ACC112 (cell line): ENCODE measurements at regions not wholly inside any gene's neighbourhood (a gene's known extent, or its start where the extent isn't known, plus 50 kb on each side); places are given as distances from the start of the nearest gene placed in this dataset.
A peak's percentile ranks its signal among the peaks of the same experiment; 100 is the strongest.

Experiments
- H2AFZ ChIP-seq: fragments of 200-600 bp; sonication (generic); one replicate; pipeline ENCODE4 v1.6.0; 2017; ENCODE audit warnings: antibody characterized with exemption, low read length; ENCODE audit not compliant: unreplicated experiment
- H3K27ac ChIP-seq: fragments of 200-600 bp; sonication (generic); 2 replicates; pipeline ENCODE4 v1.5.1; 2014; ENCODE audit warnings: low read depth, mild to moderate bottlenecking, antibody characterized with exemption, low read length, moderate library complexity
- H3K27me3 ChIP-seq: fragments of 200-600 bp; sonication (generic); 2 replicates; pipeline ENCODE4 v1.6.1; 2014; ENCODE audit warnings: mild to moderate bottlenecking, antibody characterized with exemption, low read length, moderate library complexity, mixed read lengths; ENCODE audit not compliant: insufficient read depth
- H3K36me3 ChIP-seq: fragments of 200-600 bp; sonication (generic); 2 replicates; pipeline ENCODE4 v1.6.1; 2016; ENCODE audit warnings: mild to moderate bottlenecking, antibody characterized with exemption, low read length, moderate library complexity, mixed read lengths; ENCODE audit not compliant: insufficient read depth
- H3K4me1 ChIP-seq: fragments of 200-600 bp; sonication (generic); one replicate; pipeline ENCODE4 v1.6.1; 2016; ENCODE audit warnings: low read length, mixed read lengths; ENCODE audit not compliant: insufficient read depth, unreplicated experiment, control insufficient read depth
- H3K4me3 ChIP-seq: fragments of 200-600 bp; sonication (generic); 2 replicates; pipeline ENCODE4 v1.5.1; 2014; ENCODE audit warnings: mild to moderate bottlenecking, low read depth, low read length
- H3K79me2 ChIP-seq: fragments of 200-600 bp; sonication (generic); one replicate; pipeline ENCODE4 v1.6.0; 2016; ENCODE audit warnings: low read length; ENCODE audit not compliant: control insufficient read depth, unreplicated experiment, insufficient read depth

DNA sequence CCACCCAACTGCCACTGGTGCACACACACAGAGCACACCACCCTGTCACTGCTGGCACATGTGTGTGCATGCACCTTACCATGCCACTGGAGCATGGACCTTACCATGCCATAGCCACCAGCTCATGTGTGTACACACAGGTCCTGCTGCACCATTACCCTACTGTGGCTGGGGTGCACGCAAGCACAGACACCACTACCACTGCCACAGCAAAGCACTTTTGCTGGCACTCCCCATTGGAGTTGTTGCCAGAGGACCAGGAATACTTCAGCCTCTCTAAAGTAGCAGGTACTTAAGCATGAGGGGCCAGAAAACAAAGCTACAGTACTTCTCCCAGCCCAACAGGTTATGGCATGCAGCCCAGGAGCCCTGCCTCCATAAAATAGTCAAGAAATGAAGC, 404.8 kb downstream of the MBD2 start:
- Histone ChIP-seq H3K79me2 (no peaks in the 10 kb centered on the region), H2AFZ (no peak overlapping the region), H3K4me1 (no peaks in the 10 kb centered on the region), H3K36me3 (no peaks in the 10 kb centered on the region), H3K27me3 (peaks cover 8% of the 10 kb centered on the region), H3K4me3 (no peak overlapping the region), H3K27ac (no peak overlapping the region)

DNA sequence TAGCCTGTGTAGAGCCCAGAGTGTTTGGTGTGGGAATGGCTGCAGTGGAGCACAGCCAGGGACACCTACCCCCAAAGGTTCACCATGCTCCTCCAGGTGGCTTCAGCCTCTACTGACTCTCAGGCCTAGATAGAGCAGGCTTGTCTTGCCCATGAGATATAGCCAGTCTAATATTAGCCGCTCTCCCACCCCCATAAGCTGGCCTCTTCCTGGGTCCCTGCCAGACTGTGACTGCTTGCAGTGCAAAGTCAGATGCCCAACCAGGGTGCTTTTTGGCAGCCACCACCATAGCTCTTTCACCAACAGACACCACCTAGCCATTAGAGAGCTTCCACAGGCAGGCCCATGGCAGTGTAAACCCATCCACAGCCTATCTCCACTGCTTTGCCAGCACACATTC, 405.3 kb downstream of the MBD2 start:
- H3K4me1 ChIP-seq = no peaks in the 10 kb centered on the region
- H3K36me3 ChIP-seq = no peaks in the 10 kb centered on the region
- no peak overlapping the region for H3K4me3 ChIP-seq
- H3K27me3 ChIP-seq = peaks cover 8% of the 10 kb centered on the region
- no peak overlapping the region for H3K27ac ChIP-seq
- H2AFZ ChIP-seq = no peak overlapping the region
- no peaks in the 10 kb centered on the region for H3K79me2 ChIP-seq

DNA sequence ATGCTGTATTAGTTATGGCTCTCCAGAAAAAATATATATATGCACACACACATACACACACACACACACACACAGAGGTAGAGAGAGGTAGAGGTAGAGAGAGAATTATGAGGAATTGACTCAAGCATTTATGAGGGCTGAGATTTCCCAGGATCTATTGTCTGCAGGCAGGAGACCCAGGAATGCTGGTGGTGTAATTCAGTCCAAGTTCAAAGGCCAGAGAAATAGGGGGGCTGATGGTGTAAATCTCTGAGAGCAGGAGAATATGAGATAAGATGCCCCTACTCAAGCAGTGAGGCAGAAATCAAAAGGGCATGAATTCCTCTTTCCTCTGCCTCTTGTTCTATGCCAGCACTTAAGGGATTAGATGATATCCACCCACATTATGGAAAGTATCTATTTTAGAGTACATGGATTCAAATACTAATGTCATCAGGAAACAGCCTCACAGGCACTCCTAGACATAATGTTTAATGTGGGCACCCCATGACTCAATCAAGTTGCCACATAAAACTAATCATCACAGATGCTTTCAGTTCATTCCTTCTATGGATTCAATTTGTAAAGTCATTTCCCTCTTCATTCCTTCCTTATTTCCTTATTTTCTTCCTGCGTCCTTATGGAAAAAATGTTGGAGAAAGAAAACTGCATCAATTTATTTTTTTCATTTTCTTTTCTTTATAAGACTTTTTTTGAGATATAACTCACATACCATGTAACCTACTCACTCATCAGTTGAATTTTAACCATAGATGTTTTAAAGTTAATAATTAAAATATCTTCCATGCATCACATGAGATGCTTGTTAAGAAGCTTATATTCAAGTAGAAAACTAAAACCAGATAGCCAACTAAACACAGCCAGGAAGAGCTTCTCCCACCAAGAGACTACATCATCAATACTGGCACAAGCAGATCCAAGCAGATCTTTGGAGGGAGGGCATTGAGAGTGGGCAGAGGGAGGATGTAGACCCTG, 406.2 kb downstream of the MBD2 start:
- Histone ChIP-seq H2AFZ (no peak overlapping the region), H3K27me3 (peaks cover 8% of the 10 kb centered on the region), H3K4me1 (no peaks in the 10 kb centered on the region)

DNA sequence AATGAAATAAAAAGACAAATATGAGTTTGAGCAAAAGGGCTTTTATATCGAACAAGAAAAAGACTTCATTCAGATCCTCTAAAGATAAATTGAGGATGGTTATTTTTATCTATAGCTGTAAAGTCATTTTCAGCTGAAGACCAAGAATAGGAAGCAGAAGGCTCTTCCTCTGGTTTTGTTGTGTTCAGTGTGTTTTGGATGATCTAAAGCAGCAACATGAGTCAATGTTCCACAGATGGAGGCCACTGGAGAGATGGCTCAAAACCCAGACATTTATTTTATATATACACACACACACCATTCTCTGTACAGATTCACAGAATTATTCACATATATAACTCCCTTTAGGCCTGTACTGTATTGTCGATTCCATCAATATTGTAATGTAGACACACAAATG, 424.3 kb downstream of the MBD2 start:
- Histone ChIP-seq H3K36me3 (no peaks in the 10 kb centered on the region), H3K4me3 (no peak overlapping the region), H2AFZ (no peak overlapping the region), H3K27ac (no peak overlapping the region), H3K79me2 (no peaks in the 10 kb centered on the region), H3K27me3 (no peaks in the 10 kb centered on the region), H3K4me1 (peaks cover 18% of the 10 kb centered on the region)

More for the DNA sequence above, 406.2 kb downstream of the MBD2 start:
- H3K36me3 ChIP-seq = no peaks in the 10 kb centered on the region
- no peaks in the 10 kb centered on the region for H3K79me2 ChIP-seq
- H3K27ac ChIP-seq = no peak overlapping the region
- H3K4me3 ChIP-seq = no peak overlapping the region

DNA sequence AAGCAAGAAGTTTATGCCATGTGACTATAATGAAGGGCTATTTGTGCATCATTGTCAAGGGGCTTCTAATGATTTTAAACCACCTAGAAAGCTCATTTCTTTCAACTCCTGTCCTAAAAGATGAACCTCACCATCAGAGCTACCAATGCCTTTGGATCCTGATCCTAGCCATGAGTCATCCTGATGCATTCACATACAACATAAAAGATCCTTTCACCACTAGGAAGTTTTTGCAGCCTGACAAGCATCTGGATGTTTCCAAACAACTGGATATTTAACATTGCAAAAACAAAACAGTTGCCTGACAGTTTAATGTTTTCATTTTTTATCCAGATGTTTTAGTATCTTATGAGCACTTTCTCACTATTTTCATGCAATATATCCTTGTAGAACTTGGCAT, 425.3 kb downstream of the MBD2 start:
- H3K27ac ChIP-seq = no peak overlapping the region
- H3K36me3 ChIP-seq = no peaks in the 10 kb centered on the region
- H2AFZ ChIP-seq = no peak overlapping the region
- no peak overlapping the region for H3K4me3 ChIP-seq
- H3K27me3 ChIP-seq = no peaks in the 10 kb centered on the region
- peaks cover 27% of the 10 kb centered on the region for H3K4me1 ChIP-seq
- no peaks in the 10 kb centered on the region for H3K79me2 ChIP-seq

DNA sequence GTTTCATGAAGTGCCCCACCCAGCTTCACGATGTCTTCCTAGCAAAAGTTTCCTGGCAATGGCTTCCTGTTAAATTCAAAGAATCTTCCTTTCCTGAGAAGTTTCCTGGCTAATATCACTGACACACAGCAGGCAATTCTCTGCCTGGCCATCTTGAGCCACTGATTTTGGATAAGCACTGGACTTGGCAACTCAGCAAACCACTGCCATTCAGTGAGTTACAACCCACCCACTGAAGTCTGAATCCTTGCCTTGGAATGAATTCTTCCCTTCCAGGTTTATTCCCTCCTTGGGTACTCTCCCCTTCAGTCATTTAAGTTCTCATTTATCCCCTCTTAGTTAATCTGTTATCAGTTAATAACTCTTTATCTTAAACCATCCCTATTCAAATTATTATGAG, 426.0 kb downstream of the MBD2 start:
- no peak overlapping the region for H3K4me3 ChIP-seq
- no peak overlapping the region for H2AFZ ChIP-seq
- H3K4me1 ChIP-seq = peaks cover 27% of the 10 kb centered on the region
- no peaks in the 10 kb centered on the region for H3K27me3 ChIP-seq
- no peaks in the 10 kb centered on the region for H3K36me3 ChIP-seq
- no peak overlapping the region for H3K27ac ChIP-seq
- no peaks in the 10 kb centered on the region for H3K79me2 ChIP-seq

DNA sequence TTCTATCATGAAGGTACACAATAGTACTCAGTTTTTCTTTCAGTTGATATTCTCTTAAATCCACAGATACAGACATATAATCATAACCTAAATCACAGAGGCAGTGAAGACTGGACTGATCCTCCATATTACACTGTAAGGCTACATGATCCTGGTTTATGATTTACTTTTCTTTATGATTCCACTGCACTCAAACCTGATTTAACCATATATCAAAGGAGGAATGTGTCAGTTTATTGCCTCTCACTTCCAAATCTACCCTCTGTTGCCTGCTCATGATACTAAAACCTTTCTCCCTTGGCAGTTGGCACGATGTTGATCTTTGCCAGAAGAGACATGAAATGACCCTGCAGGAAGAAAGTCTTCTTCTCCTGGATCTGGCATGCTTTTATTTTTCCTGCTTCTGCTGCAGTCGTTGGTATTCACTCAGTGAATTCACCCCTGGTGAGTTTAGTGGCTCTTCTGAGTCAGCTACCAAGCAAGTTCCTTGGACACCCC, 426.4 kb downstream of the MBD2 start:
- Histone ChIP-seq H3K27ac (no peak overlapping the region), H3K4me3 (no peak overlapping the region), H3K4me1 (peaks cover 27% of the 10 kb centered on the region), H3K27me3 (no peaks in the 10 kb centered on the region), H3K79me2 (no peaks in the 10 kb centered on the region), H2AFZ (no peak overlapping the region), H3K36me3 (no peaks in the 10 kb centered on the region)

DNA sequence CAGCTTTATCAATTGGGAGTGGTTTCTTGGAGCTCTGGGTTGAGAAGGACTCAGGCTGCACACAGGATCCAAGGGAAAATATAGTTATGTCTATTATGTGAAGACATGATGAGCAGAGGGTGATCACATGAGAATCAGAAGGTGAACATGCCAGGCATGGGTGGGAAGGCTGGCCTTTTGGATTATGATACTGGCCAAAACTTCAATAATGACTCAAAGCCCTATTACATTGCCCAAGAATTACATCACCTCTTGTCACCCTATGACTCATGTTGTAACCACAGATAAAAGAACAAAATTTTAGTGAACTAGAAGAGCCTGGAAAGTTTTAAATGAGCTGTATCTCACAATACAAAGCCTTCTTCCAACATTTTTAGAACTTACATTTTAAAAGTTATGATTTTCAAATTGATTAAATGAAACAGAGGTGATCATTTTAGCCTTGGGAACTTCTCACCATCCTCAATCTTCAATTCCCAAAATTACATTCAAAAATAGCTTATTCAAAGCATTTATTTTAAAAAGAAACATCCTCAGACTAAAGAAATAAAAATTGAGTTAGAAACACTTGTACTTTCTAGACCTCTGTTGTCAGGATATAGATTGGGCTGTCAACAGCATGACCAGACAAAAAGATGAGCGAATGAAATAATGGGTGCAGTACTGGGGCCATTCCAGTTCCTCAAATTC, 428.3 kb downstream of the MBD2 start:
- H3K36me3 ChIP-seq = no peaks in the 10 kb centered on the region
- peak overlapping the region; percentile 87 for H3K27ac ChIP-seq
- no peaks in the 10 kb centered on the region for H3K27me3 ChIP-seq
- peaks cover 27% of the 10 kb centered on the region for H3K4me1 ChIP-seq
- peak overlapping the region; percentile 48 for H2AFZ ChIP-seq
- H3K79me2 ChIP-seq = no peaks in the 10 kb centered on the region
- H3K4me3 ChIP-seq = peak overlapping the region; percentile 41; the same call in 1 of the 2 replicates

DNA sequence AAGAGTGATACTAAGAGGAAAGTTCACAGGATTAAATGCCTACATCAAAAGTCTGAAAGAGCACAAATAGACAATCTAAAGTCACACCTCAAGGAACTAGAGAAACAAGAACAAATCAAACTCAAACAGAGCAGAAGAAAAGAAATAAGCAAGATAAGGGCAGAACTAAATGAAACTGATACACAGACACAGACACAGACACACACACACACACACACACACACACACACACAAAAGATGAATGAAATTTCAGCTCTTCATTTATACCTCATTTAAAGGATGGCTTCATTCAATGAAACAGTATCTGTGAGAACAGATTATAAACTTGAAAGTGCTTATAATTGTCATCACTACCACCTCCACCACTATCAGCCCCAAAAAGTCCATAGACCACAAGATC, 428.9 kb downstream of the MBD2 start:
- no peaks in the 10 kb centered on the region for H3K36me3 ChIP-seq
- H2AFZ ChIP-seq = peak overlapping the region; percentile 31
- peak overlapping the region; percentile 21; the same call in 1 of the 2 replicates for H3K4me3 ChIP-seq

DNA sequence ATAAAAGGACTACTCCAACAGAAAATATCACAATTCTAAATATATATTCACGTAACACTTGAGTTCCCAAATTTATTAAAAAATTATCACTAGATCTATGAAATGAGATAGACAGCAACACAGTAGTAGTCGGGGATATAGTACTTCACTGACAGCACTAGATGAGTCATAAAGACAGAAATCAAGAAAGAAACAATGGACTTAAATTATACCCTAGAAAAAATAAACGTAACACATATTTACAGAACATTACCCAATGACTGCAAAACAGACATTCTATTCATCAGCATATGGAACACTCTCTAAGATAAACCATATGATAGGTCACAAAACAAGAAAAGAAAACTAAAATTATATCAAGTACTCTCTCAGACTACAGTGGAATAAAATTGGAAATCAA, 429.4 kb downstream of the MBD2 start:
- Histone ChIP-seq H3K27me3 (no peaks in the 10 kb centered on the region), H3K4me1 (peaks cover 27% of the 10 kb centered on the region), H3K4me3 (no peak overlapping the region), H3K79me2 (no peaks in the 10 kb centered on the region), H3K36me3 (no peaks in the 10 kb centered on the region), H2AFZ (peak overlapping the region; percentile 31), H3K27ac (peak overlapping the region; percentile 87)

More for the DNA sequence above, 428.9 kb downstream of the MBD2 start:
- peaks cover 27% of the 10 kb centered on the region for H3K4me1 ChIP-seq
- no peaks in the 10 kb centered on the region for H3K79me2 ChIP-seq
- H3K27me3 ChIP-seq = no peaks in the 10 kb centered on the region
- peak overlapping the region; percentile 87 for H3K27ac ChIP-seq
